Stomach (tissue), 4 donors: ENCODE measurements at regions not wholly inside any gene's neighbourhood (a gene's known extent, or its start where the extent isn't known, plus 50 kb on each side); places are given as distances from the start of the nearest gene placed in this dataset.

Experiments
- POLR2A ChIP-seq, 4 donors: fragments of 450-650 bp; IDR thresholded peaks; one replicate each; pipeline ENCODE4 v1.6.1; 2016; ENCODE audit warnings: antibody characterized with exemption in 4 of 4, control low read depth in 2 of 4, mild to moderate bottlenecking in 1 of 4, moderate library complexity in 1 of 4
- POLR2AphosphoS5 ChIP-seq, 3 donors: sonication (generic); formaldehyde crosslinking; IDR thresholded peaks; one replicate each; pipeline ENCODE4 v1.6.1; 2016; ENCODE audit warnings: antibody characterized with exemption in 3 of 3
- TF ChIP-seq, protein P1 (sequence below), 7 experiments: fragments of 450-650 bp in 4 of 7; fragments of 200-600 bp in 3 of 7; sonication (generic) in 3 of 7; IDR thresholded peaks; one replicate each; pipeline ENCODE4 v1.5.1; 2016 to 2019; ENCODE audit warnings: antibody characterized with exemption in 7 of 7, control low read depth in 2 of 7, mild to moderate bottlenecking in 1 of 7

DNA sequence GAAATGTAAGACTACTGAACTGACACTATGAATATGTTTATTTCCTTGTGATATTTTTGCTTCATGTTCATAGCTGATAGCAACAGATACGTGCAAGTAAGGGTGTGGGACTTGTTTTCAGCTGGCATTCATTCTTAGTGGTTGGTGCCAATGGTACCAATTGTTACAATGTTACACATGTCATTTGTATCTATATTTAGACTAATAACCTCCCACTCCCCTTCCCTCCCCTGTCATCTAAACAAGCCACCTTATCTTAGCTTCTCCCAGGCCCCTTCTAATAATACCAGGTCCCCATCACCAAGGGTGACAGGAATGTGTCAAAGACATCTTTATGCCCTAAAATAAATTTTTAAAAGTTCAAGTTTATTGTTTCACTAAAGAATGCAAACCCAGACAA is 294.7 kb upstream of the FAM98A start:
- TF ChIP-seq, protein P1, sequence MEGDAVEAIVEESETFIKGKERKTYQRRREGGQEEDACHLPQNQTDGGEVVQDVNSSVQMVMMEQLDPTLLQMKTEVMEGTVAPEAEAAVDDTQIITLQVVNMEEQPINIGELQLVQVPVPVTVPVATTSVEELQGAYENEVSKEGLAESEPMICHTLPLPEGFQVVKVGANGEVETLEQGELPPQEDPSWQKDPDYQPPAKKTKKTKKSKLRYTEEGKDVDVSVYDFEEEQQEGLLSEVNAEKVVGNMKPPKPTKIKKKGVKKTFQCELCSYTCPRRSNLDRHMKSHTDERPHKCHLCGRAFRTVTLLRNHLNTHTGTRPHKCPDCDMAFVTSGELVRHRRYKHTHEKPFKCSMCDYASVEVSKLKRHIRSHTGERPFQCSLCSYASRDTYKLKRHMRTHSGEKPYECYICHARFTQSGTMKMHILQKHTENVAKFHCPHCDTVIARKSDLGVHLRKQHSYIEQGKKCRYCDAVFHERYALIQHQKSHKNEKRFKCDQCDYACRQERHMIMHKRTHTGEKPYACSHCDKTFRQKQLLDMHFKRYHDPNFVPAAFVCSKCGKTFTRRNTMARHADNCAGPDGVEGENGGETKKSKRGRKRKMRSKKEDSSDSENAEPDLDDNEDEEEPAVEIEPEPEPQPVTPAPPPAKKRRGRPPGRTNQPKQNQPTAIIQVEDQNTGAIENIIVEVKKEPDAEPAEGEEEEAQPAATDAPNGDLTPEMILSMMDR (IDR thresholded peaks at IDR 0.05): no peak
- TF ChIP-seq POLR2A (IDR thresholded peaks at IDR 0.05): no peak
- TF ChIP-seq POLR2AphosphoS5 (IDR thresholded peaks at IDR 0.05): no peak
